HepG2 (cell line): ENCODE measurements at regions not wholly inside any gene's neighbourhood (a gene's known extent, or its start where the extent isn't known, plus 50 kb on each side); places are given as distances from the start of the nearest gene placed in this dataset.

Experiments used
- ATAC-seq: fragments of 200-7000 bp; cut with Tn5 transposase; 3 replicates; pipeline ENCODE4 v1.9.1; 2020; ENCODE audit warnings: mild to moderate bottlenecking, moderate library complexity
- BruUV-seq: library from RNA; stranded (reverse); fragments of 400-500 nt; replicated peaks from 2 replicates; lab custom pipeline; 2021; lab: Mats Ljungman, UMichigan
- CTCF ChIA-PET: fragments of 300-600 bp; formaldehyde crosslinking; extraction: SDS; loops from one replicate; lab custom pipeline; 2021; ENCODE audit warnings: low total read pairs, inconsistent platforms, low intra/inter-chr PET ratio; lab: Yijun Ruan, JAX
- POLR2A ChIA-PET: fragments of 350-600 bp; sonication (Branson Sonifier 250); formaldehyde crosslinking; loops from one replicate; lab custom pipeline; 2020; ENCODE audit warnings: antibody characterized with exemption, inconsistent platforms; lab: Yijun Ruan, JAX
- DNase-seq: peaks from one replicate; pipeline ENCODE4 v3.0.0-alpha.2; 2015; ENCODE audit warnings: low spot score
- FAIRE-seq: peaks from 3 replicates; lab custom pipeline; 2011; peaks lifted over from hg19 to GRCh38; lab: Jason Lieb, UNC
- H2AFZ ChIP-seq: one replicate; pipeline ENCODE4 v1.6.1; 2011; ENCODE audit warnings: low read length, inconsistent platforms
- H3K27ac ChIP-seq: fragments of 300-600 bp; 3 replicates; pipeline ENCODE4 v1.8.0; 2011; ENCODE audit warnings: mixed run types, mild to moderate bottlenecking, mixed read lengths, low read length, inconsistent platforms; ENCODE audit not compliant: insufficient read depth; ENCODE audit errors: extremely low read length
- H3K27me3 ChIP-seq, 2 experiments: fragments of 200-600 bp in 1 of 2; 2 replicates in 1 of 2; 3 replicates in 1 of 2; pipeline versions ENCODE4 v1.6.0 to v1.8.0; 2011; ENCODE audit warnings: low read length in 2 of 2, mild to moderate bottlenecking in 2 of 2, moderate library complexity in 2 of 2, inconsistent platforms in 1 of 2; ENCODE audit not compliant: insufficient read depth in 2 of 2, control insufficient read depth in 1 of 2
- H3K36me3 ChIP-seq, 2 experiments: fragments of 200-600 bp in 1 of 2; replicated peaks in 1 of 2; 2 replicates in 1 of 2; 3 replicates in 1 of 2; pipeline versions ENCODE4 v1.5.1 to v1.8.0; 2011; ENCODE audit warnings: low read length in 2 of 2, inconsistent platforms in 1 of 2; ENCODE audit not compliant: insufficient read depth in 2 of 2, control insufficient read depth in 1 of 2
- H3K4me1 ChIP-seq: 2 replicates; pipeline ENCODE4 v1.5.1; 2012; ENCODE audit warnings: low read length, inconsistent platforms; ENCODE audit not compliant: insufficient read depth
- H3K4me2 ChIP-seq: 2 replicates; pipeline ENCODE4 v1.6.0; 2011; ENCODE audit warnings: low read depth, low read length, inconsistent platforms
- H3K4me3 ChIP-seq, 3 experiments: fragments of 200-600 bp in 1 of 3; sonication (generic), shearing (Covaris generic) in 1 of 3; replicated peaks in 1 of 3; 2 replicates each; pipeline ENCODE4 v1.5.1; 2011 to 2016; ENCODE audit warnings: low read length in 3 of 3, inconsistent platforms in 2 of 3, low read depth in 2 of 3, mild to moderate bottlenecking in 2 of 3, control low read depth in 1 of 3, mixed read lengths in 1 of 3; ENCODE audit not compliant: insufficient read depth in 1 of 3
- H3K79me2 ChIP-seq: one replicate; pipeline ENCODE4 v1.6.1; 2011; ENCODE audit warnings: low read length, inconsistent platforms; ENCODE audit not compliant: insufficient read depth
- H3K9ac ChIP-seq: 2 replicates; pipeline ENCODE4 v1.6.0; 2011; ENCODE audit warnings: mild to moderate bottlenecking, low read depth, low read length, inconsistent platforms; ENCODE audit not compliant: insufficient read depth
- H3K9me3 ChIP-seq: 2 replicates; pipeline ENCODE4 v1.5.1; 2012; ENCODE audit warnings: mild to moderate bottlenecking, low read length
- H4K20me1 ChIP-seq: 2 replicates; pipeline ENCODE4 v1.6.0; 2011; ENCODE audit warnings: inconsistent platforms, mild to moderate bottlenecking, low read length, moderate library complexity; ENCODE audit not compliant: insufficient read depth
- HOXD1 ChIP-seq: sonication (generic); formaldehyde crosslinking; IDR thresholded peaks from 2 replicates; pipeline ENCODE4 v1.5.0; 2020; ENCODE audit warnings: missing genetic modification reagents
- MIER3 ChIP-seq: IDR thresholded peaks from 2 replicates; pipeline ENCODE4 v1.6.1; 2016; ENCODE audit warnings: missing compliant biosample characterization, borderline replicate concordance
- MLX ChIP-seq: IDR thresholded peaks from 2 replicates; pipeline ENCODE4 v1.6.1; 2016
- RFX1 ChIP-seq: fragments of 450-650 bp; IDR thresholded peaks from 2 replicates; pipeline ENCODE4 v1.6.1; 2017
- SKI ChIP-seq: fragments of 450-650 bp; IDR thresholded peaks from one replicate; pipeline ENCODE4 v1.6.1; 2018; ENCODE audit warnings: mild to moderate bottlenecking; ENCODE audit not compliant: partially characterized antibody
- STAT5B ChIP-seq: sonication (generic); formaldehyde crosslinking; IDR thresholded peaks from 2 replicates; pipeline ENCODE4 v1.4.0; 2020; ENCODE audit warnings: missing genetic modification reagents
- ZFP37 ChIP-seq: sonication (generic); formaldehyde crosslinking; IDR thresholded peaks from 2 replicates; pipeline ENCODE4 v1.4.0; 2020; ENCODE audit warnings: missing genetic modification reagents, borderline replicate concordance
- ZHX1 ChIP-seq: sonication (generic); formaldehyde crosslinking; IDR thresholded peaks from 2 replicates; pipeline ENCODE4 v1.8.1; 2022; ENCODE audit warnings: low read depth, mild to moderate bottlenecking, missing genetic modification reagents
- ZNF275 ChIP-seq: sonication (generic); formaldehyde crosslinking; IDR thresholded peaks from 2 replicates; pipeline ENCODE4 v1.8.0; 2022; ENCODE audit warnings: missing genetic modification reagents, mild to moderate bottlenecking, inconsistent platforms, borderline replicate concordance
- ZNF543 ChIP-seq: sonication (generic); formaldehyde crosslinking; IDR thresholded peaks from 2 replicates; pipeline ENCODE4 v1.4.0; 2020; ENCODE audit warnings: mild to moderate bottlenecking, missing genetic modification reagents
- ZNF709 ChIP-seq: sonication (generic); formaldehyde crosslinking; IDR thresholded peaks from 2 replicates; pipeline ENCODE4 v1.5.0; 2020; ENCODE audit warnings: mild to moderate bottlenecking, missing genetic modification reagents
- ZNF724P ChIP-seq: sonication (generic); formaldehyde crosslinking; IDR thresholded peaks from 2 replicates; pipeline ENCODE4 v1.8.0; 2022; ENCODE audit warnings: missing genetic modification reagents, borderline replicate concordance
- WGBS: methylation state at CpG from one replicate; pipeline ENCODE4 v1.1.6; 2017; ENCODE audit warnings: low lambda C conversion rate; 5-methylcytosine and 5-hydroxymethylcytosine counted together
- in situ Hi-C: cut with HindIII; loops from 2 replicates; pipeline ENCODE4 v1.10.0; 2017; ENCODE audit warnings: low pct_unique_long_range_greater_than_20kb; ENCODE audit not compliant: extremely low pct_ligation_motif_present
- intact Hi-C: fragments of 100-400 bp; cut with micrococcal nuclease; formaldehyde crosslinking; loops from one replicate; pipeline ENCODE4 v1.10.0; 2022; ENCODE audit not compliant: unreplicated experiment

- FAIRE-seq = no peak
- H3K27me3 ChIP-seq = no peaks in the 10 kb centered on the region
- no peaks in the 10 kb centered on the region for H4K20me1 ChIP-seq
- POLR2A ChIA-PET = no interaction called here
- no peak for ATAC-seq
- H3K9ac ChIP-seq = no peak overlapping the region
- BruUV-seq = no TSS peak
- no peaks in the 10 kb centered on the region for H3K36me3 ChIP-seq
- H3K4me3 ChIP-seq = no peak overlapping the region
- H3K27ac ChIP-seq = no peak overlapping the region
- no peaks in the 10 kb centered on the region for H3K9me3 ChIP-seq
- in situ Hi-C loops = no loop called here
- CTCF ChIA-PET = no interaction called here
- no peak overlapping the region for H2AFZ ChIP-seq
- TF ChIP-seq ZHX1 = no peak
- no peak for TF ChIP-seq MLX (CRISPR knock-in tag)
- TF ChIP-seq ZNF275 = no peak
- H3K79me2 ChIP-seq = no peaks in the 10 kb centered on the region
- 4% methylated on average over 4 of the region's 4 CpGs for WGBS
- no peak for DNase-seq
- intact Hi-C loops = no loop called here
- no peaks in the 10 kb centered on the region for H3K4me1 ChIP-seq
- no peak overlapping the region for H3K4me2 ChIP-seq
These were observed 478.5 kb upstream of the EPHA3 start for GRCh38 chr3:88628901-88629300.

GRCh38 chr3:88632226-88632625, 475.2 kb upstream of the EPHA3 start:
- DNase-seq (no peak), ATAC-seq (no peak), FAIRE-seq (no peak)
- ChIA-PET CTCF (no interaction called here), POLR2A (no interaction called here)
- BruUV-seq = no TSS peak
- Histone ChIP-seq H2AFZ (no peak overlapping the region), H3K9ac (no peak overlapping the region), H3K36me3 (no peaks in the 10 kb centered on the region), H3K27me3 (no peaks in the 10 kb centered on the region), H4K20me1 (no peaks in the 10 kb centered on the region), H3K79me2 (no peaks in the 10 kb centered on the region), H3K27ac (no peak overlapping the region), H3K4me1 (no peaks in the 10 kb centered on the region), H3K4me2 (no peak overlapping the region), H3K9me3 (no peaks in the 10 kb centered on the region), H3K4me3 (no peak overlapping the region)
- intact Hi-C loops = no loop called here
- in situ Hi-C loops = no loop called here
- 2% methylated on average over 2 of the region's 2 CpGs for WGBS
- no peak for TF ChIP-seq HOXD1 (CRISPR knock-in tag)
- TF ChIP-seq MIER3 = no peak
- TF ChIP-seq SKI = no peak
- no peak for TF ChIP-seq ZNF543 (CRISPR knock-in tag)
- no peak for TF ChIP-seq RFX1
- TF ChIP-seq ZNF724P = no peak
- no peak for TF ChIP-seq ZNF709
- no peak for TF ChIP-seq STAT5B (CRISPR knock-in tag)
- no peak for TF ChIP-seq ZFP37 (CRISPR knock-in tag)
